CD4-positive, alpha-beta T cell treated with Interleukin-21 for 1 hour (primary cell): ENCODE measurements at regions not wholly inside any gene's neighbourhood (a gene's known extent, or its start where the extent isn't known, plus 50 kb on each side); places are given as distances from the start of the nearest gene placed in this dataset.

Experiments used
- DNase-seq: peaks from one replicate; pipeline ENCODE4 v3.0.0-alpha.2; 2020

DNA sequence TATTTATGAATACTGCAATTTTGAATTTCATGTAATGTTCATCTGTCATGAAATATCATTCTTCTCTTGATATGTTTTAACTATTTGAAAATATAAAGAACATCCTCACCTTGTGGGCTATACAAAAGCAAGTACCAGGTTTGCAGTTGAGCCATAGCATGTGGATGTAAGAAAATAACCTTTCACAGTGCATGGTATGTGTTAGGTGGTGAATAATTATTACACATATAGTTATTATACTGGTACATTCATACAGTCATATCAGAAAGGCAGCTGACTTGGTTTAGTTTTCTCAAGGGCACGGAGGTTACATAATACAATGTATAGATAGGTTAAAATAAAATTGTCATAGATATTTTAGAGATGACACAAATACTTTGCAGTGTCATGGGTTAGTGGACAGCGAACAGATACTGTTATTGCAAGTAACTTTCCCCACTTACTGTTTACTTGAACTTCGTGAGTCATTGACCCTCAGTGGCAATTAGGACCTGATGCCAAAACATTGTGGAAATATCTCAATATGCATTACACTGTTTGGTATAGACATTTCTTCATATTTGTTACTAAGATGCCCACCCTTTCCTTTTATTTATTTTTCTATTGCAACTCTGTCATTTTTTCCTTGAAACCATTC is 445.4 kb upstream of the GOT2 start:
- no peak for DNase-seq

DNA sequence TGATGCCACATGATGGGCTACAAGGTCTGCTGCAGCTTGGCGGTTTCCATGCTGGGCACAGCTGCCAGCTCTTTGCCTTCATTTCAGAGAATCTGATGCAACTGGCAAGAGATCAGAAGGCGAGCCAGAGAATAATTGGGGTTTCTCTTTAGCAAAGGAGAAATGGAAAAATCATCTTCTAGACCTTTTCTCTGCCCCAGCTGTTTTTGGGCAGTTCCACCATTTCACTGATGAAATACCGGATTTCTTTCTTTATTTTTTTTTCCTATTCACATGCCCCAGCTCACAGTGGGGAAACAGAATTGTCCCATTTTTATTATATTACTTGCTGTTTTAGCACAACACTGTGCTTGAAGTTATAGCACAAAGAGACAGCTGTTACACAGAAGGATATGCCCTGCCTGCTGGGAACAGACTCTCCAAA is 439.3 kb upstream of the GOT2 start:
- DNase-seq, result no peak

DNA sequence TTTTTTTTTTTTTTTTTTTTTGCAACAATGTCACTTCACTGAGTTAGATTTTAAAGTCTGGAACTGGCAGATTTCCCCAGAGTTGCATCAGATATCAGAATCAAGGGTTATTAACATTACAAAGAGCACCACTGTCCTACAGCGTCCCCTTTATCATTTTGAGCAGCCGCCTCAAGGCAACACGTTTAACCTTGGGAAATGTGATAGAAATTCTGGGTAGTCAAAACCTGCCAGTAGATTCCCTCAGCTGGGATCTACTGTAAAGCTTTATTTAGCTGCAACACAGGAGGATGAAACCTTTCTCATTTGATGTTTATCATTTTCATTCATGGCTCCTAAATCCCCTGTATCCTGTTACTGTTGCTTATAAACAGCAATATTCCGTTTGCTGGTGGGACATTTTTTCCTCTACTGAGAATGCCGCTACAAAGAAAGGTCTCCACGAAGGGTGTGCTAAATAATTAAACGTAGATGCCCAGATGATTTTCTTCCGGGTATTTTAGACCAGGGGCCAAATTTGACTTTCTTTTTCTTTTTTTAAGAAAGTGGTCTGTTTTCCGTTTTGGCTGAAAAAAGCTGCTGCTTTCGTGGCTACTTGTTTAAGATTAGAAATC is 436.1 kb upstream of the GOT2 start:
- DNase-seq, result no peak

DNA sequence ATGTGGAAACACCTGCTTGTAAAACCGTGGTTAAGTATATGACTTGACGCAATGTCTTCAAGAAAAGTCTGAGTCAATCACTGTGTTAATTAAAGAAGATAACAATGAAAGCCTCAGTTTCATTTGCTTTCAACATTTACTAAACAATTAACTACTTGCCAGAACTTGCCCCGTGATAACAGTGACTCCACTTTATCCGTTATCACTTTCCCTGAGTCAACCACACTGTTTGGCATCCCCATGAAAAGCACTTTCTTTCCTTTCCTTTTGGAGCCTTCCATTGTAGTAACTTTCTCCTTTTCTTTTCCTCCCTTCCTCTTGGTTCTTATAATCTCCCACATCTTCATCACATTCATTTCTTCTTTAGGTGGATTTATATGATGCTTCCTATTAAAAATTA is 435.1 kb upstream of the GOT2 start:
- DNase-seq, result no peak

DNA sequence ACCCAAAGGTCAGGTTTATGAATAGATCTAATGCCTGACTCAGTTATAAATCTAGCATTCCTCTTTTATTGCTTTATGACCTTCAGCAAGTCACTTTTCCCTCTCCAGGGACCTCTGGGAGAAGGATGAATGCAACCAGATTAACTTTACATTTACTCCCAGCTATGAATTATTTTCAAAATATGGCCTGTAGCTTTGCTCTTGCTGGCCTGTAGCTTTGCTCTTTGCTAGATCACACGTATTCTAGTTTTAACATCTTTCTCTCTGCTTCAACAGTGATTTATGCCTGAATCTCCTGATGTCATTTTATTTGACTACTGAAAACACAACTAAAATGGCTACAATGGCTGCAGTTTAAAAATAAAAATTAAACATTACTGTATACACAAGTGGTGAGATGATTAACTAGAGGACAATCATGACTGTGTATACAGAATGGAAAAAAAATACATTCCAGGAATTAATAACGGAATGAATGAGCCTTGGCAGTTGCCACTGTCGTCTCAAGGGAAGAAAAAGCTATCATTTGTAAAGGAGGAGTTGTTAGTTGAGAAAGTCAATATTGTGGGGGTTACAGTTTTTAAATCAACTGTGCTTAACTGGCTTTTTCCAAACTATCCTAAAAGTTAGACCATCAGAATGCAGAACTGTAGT is 434.5 kb upstream of the GOT2 start:
- DNase-seq, result no peak

DNA sequence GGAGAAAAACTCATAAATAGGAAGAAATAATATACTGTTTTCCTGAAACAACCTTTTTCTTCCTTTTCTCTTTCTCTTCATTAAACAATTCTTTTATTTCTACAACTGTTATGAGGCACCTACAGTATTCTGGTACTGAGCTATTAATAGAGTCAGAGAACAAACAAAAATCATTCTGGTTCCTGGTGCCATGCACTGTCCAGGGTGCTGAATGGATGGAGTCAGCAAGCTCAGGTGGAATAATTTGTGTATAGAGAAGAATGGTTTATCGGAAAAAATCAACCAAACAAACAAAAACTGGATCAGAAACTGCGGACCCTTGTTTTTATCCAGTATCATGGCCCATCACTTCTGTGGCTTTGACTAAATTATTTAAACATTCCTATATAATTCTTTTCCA is 430.3 kb upstream of the GOT2 start:
- DNase-seq, result no peak

DNA sequence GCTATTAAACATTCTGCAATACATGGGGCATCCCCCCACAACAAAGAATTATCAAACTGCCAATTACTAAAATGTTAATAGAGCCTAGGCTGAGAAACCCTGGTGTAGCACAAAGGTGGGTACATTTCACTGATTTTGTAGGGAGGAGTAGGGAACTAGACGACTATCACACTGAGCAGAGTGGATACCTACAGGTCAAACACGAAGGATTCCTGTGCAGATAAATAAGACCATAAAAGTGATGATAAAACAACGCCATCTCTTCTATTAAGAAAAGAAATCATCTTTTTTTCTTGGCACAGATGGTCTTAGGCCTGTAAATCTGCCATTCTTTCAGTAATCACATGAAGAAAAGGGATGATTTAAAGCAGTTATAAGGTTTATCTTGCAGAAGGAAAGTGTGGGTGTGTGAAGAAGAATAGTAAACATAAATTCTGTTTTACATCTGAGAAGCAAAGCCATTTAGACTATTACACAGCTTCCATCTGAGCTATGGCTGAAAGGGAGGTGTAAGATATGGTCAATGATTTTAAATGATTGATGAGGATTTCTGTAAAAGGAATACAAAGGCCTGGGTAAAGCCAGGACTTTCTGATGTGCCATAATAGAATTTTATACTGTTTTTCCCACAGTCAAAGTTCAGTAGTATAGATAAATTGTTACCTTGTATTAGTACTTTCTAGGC is 429.4 kb upstream of the GOT2 start:
- no peak for DNase-seq

DNA sequence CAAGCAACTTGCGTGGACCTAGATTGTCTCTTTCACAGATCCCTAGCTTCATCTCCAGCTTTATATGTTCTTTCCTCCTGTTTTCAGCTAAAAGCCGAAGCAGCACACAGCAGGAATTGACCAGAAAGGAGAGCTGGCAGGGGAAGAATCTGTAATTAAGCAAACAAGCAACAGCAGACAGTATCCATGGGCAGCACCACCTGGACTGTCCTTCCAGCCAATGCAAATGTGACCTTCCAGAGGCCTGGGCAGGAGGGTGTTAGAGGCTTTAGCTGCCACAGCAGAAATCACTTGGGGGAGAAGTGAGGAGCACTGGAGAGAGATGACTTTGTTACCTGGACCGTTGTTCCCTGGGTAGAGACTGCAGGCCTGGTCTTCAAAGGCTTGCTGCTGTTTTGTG is 427.6 kb upstream of the GOT2 start:
- DNase-seq, result no peak

DNA sequence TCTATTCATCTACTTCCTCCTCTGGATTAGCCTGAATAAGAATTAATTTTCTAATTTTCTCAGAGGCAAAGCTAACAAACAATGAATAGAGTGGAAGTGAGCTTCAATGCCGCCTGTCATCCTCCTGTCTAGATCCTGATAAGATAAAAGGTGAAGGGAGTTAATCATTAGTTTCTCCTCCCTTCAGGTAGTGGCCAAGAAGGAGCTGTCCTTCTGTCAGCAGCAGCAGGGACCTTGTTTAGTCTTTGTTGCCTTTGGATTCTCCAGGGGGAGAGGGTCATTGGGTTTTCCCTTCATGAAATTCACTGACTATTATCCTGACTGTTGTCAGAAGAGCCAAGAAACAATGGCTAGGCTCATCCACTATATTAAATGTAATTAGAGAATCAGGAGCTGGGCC is 420.2 kb upstream of the GOT2 start:
- DNase-seq, result no peak

DNA sequence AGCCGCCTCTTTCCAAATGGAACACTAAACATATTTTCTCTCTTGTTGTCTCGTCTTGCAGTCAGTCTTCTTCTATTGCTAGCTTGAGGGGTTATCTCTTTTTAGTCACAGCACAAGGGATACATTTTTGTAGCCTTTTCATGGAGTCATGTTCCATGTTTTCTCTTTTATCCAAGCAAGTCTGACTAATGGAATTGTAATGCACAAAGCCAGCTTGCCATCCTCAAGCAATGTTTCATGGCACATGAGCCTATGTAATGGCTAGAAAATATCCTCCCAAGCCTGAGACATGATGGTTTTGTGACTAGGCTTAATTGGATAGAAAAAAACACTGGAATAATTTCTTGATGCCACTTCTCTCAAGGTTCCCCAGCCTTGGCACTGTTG is 414.6 kb upstream of the GOT2 start:
- DNase-seq, result no peak

DNA sequence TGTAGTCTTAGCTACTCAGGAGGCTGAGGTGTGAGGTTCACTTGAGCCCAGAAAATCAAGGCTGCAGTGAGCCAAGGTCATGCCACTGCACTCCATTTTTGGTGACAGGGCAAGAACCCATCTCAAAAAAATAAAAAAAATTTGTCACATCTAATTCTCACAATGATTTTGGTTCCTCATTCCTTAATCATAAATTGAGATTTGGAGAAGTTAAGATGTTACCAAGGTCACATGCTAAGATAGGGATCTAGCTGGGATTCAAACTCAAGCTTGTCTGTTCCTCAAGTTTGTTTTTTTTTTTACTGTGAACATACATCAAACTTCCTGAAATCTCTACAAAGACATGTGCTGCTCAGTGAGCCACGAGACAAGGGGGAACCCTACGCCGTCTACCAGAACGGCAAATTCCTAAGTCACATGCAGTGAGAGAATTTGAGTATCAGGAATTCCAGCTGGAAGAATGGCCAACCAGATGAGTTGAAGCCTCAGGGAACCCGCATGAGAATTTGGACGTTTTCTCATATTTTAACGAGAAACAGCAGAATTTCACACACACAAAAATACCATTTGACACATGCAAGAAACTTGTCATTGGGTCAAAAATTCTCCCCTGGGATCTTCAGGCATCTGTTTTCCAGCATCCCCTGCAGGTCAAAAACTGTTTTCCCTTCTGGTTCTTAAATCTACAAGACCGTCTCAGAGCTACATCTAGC is 414.1 kb upstream of the GOT2 start:
- DNase-seq, result no peak

DNA sequence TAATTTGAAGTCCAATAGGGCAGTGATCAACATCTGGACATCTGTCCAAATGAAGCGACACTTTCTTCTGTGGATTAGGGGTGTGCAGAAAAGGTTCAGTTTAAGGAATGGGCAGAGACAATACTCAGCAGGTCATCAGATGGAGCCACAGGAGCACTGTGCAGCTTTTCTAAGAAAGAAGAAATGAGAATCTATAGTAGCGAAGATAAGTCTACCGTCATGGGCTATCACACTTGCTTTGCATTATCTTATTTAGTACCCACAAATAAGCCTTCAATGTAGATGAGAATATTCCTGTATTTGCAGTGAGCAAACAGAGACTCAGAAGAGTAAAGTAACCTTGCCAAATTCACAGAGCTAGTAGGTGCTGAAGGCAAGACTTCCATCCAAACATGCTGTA is 412.0 kb upstream of the GOT2 start:
- DNase-seq, result no peak

DNA sequence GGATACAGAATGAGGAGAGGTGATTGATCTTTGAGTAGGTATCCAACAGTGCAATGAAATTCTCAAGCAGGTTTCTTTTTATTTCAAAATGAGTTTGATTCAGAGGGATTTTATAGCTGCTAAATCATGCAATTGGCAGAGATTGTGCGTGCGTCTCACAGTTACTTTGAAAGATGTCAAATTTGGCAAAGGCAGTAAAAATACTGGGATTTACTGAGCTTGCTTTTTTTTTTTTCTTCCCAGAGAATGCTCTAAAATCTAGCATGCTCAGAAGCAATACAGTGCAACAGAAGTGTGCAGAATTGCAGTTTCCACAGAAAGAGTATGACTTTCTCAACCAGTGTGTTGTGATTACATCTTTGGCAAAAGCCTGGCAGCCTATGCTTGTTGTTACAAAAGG is 410.7 kb upstream of the GOT2 start:
- DNase-seq, result no peak

DNA sequence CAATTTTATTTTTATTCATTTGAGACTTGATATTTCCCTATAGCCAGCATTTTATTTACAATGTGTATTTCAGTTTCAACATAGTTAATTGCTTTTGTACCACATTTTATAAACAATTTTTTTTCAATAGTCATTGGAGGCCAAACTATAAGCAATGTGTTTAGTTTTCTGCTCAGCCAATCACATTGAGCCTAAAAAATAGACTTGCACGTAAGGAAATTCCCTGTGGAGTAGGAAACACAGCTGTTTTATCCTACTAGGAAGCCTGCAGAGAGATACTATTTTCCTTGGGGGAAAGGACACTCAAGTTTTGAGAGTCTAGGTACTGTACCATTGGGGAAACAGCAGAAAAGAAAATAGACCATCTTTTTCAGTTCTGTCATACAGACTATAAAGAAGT is 410.2 kb upstream of the GOT2 start:
- no peak for DNase-seq

DNA sequence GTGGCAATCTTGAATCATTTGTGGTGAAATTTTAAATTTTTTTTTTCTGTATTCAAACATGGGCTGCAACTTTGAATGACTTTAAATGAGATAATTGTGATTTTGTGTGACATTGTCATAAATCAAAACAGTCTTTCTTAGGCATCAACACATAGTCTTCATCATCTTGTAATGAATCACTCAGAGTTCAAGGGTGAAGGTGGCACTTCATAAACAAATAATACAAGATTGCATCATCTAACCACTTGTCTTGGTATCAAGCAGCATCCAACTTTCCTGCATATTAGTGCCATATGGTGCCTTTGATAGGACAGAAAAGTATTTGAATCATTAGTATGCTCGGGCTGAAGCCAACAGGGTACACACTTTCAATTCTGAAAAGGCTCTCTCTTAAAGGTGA is 392.4 kb upstream of the GOT2 start:
- DNase-seq, result no peak

DNA sequence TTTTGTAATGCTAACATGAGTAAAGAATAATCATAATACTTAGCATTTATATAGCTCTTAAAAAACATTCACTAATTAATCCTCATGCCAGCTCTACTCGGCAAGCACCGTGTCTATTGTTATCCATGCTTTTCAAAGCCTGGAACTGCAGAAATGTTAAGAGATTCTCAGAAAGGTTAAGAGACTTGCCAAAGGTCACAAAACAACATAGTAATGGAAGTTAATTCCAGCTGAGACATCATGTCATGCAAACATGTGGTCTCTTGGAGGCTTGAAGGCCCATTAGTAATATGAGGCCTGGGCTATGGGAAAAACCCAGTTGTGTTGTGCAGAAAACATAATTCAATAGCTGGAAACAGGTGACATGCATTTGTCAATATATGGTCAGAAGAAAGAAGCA is 389.9 kb upstream of the GOT2 start:
- DNase-seq, result no peak

DNA sequence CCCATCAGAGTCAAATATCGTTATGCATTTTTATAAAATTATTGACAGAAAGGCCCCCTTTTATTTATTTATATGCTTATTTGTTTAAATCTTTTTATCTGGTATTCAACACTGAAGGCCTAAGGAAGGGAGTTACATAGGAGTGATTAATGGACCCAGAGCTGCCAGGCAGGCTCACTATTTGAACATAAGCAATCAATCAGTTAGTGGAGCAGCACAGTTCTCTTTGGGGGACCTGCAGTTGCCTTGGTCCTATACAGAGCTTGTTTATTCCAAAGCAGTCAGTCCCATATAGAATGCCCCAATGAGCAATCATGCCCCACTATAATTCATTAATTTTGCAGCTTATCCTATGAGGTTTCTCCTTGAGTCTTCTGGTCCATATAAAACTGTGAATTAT is 389.4 kb upstream of the GOT2 start:
- no peak for DNase-seq

DNA sequence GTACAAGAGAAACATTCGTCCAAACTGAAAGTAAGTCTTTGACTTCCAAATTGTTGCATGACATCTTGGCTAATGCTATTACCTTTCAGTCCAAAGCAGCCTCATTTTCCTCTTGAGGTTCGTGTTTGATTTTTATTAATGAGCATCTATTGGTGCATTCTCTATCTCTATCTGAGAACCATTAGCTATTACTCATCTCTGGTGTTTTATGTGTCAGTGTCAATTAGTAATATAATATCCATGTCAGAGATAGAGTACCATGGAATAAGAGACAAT is 388.1 kb upstream of the GOT2 start:
- no peak for DNase-seq

DNA sequence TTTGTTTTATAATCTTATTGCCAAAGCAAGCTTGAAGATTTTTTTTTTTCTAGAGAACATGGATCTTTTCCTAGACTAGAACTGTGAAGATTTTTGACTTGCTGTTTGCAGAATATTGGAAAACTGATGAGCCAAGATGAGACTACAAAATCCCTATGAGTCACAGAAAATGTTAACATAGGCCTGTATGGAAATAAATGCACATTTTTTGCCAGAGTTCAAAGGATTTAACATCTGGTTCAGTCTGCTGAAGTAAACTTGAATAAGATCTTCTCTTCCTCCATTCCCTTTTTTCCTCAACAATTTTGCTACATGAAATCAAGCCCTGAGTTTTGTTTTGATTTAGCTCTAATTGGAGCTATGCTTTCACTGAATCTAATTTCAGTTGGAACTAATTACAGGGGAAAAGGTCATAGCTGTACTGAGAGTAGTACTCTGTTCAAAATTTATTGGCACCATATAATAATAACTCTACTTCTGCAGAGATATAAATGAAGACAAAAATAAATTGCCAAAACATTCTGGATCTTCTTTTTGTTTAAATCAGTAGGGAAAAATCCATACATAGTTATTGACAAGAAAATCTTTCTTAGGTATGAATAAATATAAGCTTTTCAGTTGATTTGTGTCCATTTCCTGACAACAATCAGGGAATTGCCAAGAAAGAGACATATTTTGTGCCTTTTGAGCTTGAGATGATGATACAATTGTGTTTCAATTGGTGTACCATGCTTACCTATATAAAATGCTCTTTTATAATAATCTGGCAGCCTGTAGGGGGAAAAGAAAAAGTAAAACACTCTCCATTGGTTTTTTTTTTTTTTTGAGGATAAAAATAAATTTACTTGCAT is 387.5 kb upstream of the GOT2 start:
- no peak for DNase-seq

DNA sequence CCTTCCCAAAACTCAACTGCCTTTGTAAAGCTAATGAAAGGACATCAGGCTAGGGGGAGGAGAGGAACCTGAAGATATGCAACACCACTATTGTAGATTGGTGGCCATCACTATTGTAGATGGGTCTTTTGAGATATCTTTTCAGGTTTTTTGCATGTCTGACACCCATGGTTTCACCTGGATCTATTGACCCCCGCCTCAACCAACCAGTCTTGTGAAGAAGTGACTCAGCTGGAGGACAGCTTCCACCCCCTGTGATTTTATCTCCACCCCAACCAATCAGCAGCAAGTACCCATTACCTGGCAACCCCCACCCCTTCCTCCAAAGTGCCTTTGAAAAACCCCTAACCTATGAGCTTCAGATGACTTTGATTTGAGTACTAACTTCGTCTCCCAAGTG is 382.6 kb upstream of the GOT2 start:
- DNase-seq, result no peak

DNA sequence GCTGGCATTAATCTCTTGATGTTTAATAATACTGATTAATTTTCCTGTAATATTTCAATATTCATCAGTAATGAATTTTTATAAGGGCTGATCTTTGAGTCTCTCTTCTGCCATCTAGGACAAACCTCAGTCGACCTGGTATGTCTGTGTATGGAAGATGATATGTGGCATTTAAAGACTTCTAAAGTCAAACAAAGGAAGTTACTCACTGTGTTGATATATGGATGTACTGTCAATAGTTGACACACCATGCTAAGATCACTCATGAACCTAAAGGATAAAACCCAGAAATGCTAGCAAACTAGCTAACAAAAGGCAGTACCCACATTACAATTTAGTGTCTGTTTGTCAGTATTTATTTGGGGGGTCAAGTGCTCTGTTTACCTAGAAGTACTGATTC is 380.7 kb upstream of the GOT2 start:
- DNase-seq, result no peak

DNA sequence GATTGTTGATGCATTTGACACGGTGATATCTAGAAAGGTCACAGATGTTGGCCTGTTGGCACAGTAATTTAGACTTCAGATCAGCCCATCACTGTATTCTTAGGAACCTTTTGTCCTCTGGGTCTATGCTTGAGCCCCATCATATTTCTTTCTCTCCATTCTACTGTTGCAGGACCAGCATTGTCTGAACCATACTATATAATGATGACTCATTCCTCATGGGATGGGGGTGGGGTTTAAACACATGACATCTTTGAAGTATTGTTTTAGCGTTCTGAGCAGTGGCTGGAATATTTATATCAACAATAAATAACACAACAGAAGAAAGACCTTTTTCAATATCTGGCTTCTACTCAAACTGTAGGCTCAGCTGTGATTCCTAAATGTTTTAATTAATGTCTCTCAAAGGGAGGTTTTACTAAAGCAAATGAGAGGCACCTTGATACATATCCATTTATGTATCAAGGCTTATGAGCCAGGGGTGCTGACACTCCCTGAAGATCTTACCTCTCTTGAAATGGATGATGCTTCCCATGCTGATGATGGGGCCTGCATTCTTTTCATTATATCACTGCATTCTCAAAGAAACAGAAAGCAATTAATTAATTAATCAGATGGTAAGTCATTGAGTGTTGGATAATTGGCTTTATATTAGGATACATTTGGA is 379.0 kb upstream of the GOT2 start:
- DNase-seq, result no peak
